Ascending aorta (tissue), 2 donors: ENCODE measurements at regions not wholly inside any gene's neighbourhood (a gene's known extent, or its start where the extent isn't known, plus 50 kb on each side); places are given as distances from the start of the nearest gene placed in this dataset.

Experiments
- DNase-seq, 2 donors: peaks; one replicate each; pipeline ENCODE4 v3.0.0-alpha.2; 2019; ENCODE audit warnings: low spot score in 2 of 2
- H3K27ac ChIP-seq, 2 donors: fragments of 200-600 bp; sonication (generic); one replicate each; pipeline ENCODE4 v1.5.1; 2016 to 2017; ENCODE audit warnings: mild to moderate bottlenecking in 1 of 2
- H3K27me3 ChIP-seq: fragments of 200-600 bp; sonication (generic); one replicate; pipeline ENCODE4 v1.5.1; 2017
- H3K36me3 ChIP-seq, 2 donors: fragments of 200-600 bp; sonication (generic); one replicate each; pipeline ENCODE4 v1.5.1; 2016
- H3K4me1 ChIP-seq, 2 donors: fragments of 200-600 bp; sonication (generic); one replicate each; pipeline ENCODE4 v1.5.1; 2016 to 2017; ENCODE audit warnings: mild to moderate bottlenecking in 1 of 2
- H3K4me3 ChIP-seq, 2 donors: fragments of 200-600 bp; sonication (generic); one replicate each; pipeline ENCODE4 v1.5.1; 2016 to 2017; ENCODE audit warnings: mild to moderate bottlenecking in 1 of 2
- H3K9me3 ChIP-seq, 2 donors: fragments of 200-600 bp; sonication (generic); one replicate each; pipeline ENCODE4 v1.5.1; 2016
- intact Hi-C: fragments of 100-400 bp; cut with DNase I; formaldehyde crosslinking; loops from one replicate; pipeline ENCODE4 v1.15.1; 2023
- TF ChIP-seq, protein P1 (sequence below), 3 experiments: fragments of 200-600 bp in 2 of 3; fragments of 450-650 bp in 1 of 3; sonication (generic) in 2 of 3; IDR thresholded peaks; one replicate each; pipeline ENCODE4 v1.5.1; 2016 to 2019; ENCODE audit warnings: antibody characterized with exemption in 3 of 3, mild to moderate bottlenecking in 1 of 3, moderate library complexity in 1 of 3

DNA sequence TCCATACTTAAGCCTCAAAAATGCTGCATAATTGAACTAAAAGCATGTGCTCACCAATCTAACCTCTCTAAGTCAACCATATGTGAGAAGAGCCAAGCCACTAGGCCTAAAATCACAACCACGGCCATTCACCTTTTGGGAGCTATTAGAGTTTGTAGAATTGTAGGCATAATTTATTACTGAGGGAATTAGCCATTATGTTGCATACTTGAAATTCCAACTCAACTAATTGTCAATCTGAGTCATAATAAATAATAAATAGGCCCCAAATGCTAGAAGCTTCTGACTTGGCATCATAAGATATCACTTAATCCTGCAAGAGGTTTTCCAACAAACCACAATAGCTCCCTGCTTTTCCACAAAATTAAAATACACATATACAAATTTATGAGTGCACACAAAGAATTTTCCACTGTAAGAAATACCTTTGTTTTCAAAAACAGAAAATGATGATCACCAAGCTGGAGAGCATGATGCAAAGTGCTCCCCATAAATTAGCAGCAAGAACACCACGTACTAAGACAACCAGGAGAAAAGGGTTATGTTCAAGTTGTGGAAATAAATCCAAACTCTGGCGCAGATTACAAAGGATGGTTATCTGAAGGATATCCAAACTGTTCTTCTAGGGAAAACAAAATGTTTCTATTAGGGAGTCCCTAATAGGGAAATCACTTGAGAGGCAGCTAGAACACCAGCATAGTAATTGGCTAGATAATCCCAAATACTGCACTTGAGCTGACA lies 250.0 kb upstream of the SLC30A5 start:
- TF ChIP-seq, protein P1, sequence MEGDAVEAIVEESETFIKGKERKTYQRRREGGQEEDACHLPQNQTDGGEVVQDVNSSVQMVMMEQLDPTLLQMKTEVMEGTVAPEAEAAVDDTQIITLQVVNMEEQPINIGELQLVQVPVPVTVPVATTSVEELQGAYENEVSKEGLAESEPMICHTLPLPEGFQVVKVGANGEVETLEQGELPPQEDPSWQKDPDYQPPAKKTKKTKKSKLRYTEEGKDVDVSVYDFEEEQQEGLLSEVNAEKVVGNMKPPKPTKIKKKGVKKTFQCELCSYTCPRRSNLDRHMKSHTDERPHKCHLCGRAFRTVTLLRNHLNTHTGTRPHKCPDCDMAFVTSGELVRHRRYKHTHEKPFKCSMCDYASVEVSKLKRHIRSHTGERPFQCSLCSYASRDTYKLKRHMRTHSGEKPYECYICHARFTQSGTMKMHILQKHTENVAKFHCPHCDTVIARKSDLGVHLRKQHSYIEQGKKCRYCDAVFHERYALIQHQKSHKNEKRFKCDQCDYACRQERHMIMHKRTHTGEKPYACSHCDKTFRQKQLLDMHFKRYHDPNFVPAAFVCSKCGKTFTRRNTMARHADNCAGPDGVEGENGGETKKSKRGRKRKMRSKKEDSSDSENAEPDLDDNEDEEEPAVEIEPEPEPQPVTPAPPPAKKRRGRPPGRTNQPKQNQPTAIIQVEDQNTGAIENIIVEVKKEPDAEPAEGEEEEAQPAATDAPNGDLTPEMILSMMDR (IDR thresholded peaks at IDR 0.05) = no peak
- Histone ChIP-seq H3K4me1 (no peaks in the 10 kb centered on the region), H3K4me3 (no peak overlapping the region), H3K36me3 (no peaks in the 10 kb centered on the region), H3K27me3 (no peaks in the 10 kb centered on the region), H3K9me3 (no peaks in the 10 kb centered on the region), H3K27ac (no peak overlapping the region)
- no peak for DNase-seq
- intact Hi-C loops = no loop called here

DNA sequence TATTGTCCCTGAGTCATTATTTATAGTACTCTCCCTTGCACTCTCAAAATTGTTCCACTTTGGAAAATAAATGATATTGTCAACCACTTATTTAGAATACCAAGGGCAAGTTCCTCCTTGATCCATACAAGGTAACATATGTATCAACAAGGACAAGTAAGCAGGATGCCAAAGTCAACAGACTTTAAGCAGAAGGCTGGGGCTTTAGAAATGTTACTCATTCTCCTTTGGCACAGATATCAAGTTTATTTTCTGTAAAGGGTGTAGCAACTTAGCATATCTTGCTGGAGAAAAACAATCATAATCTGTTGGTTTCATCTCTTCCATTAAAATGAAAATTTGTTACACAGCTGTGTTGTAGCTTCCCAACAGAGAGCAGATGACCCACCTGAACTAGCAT lies 248.7 kb upstream of the SLC30A5 start:
- Histone ChIP-seq H3K36me3 (no peaks in the 10 kb centered on the region), H3K4me1 (no peaks in the 10 kb centered on the region), H3K27ac (no peak overlapping the region), H3K4me3 (no peak overlapping the region), H3K27me3 (no peaks in the 10 kb centered on the region), H3K9me3 (no peaks in the 10 kb centered on the region)
- DNase-seq = no peak
- TF ChIP-seq, protein P1 (IDR thresholded peaks at IDR 0.05) = no peak
- intact Hi-C loops = no loop called here

DNA sequence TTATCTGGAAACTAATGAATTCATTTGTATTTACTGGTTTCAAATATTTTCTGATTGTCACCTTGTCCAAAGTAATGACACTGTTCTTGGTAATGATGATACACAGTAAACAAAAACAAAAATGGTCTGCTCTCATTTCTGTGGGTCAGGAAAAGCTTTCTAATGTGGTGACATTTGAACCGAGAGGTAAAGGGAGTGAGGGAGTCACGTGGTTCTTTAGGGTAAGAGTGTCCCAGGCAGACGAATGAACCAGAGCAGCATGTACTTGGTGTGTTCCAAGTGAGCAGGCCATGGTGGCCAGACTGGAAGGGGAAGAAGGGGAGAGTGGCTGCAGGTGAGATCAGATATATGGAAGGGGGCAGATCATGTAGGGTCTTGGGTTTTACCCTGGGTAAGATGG lies 247.0 kb upstream of the SLC30A5 start:
- Histone ChIP-seq H3K9me3 (no peaks in the 10 kb centered on the region), H3K4me1 (no peaks in the 10 kb centered on the region), H3K27ac (no peak overlapping the region), H3K4me3 (no peak overlapping the region), H3K36me3 (no peaks in the 10 kb centered on the region), H3K27me3 (no peaks in the 10 kb centered on the region)
- TF ChIP-seq, protein P1 (IDR thresholded peaks at IDR 0.05) = no peak
- intact Hi-C loops = no loop called here
- DNase-seq = no peak

DNA sequence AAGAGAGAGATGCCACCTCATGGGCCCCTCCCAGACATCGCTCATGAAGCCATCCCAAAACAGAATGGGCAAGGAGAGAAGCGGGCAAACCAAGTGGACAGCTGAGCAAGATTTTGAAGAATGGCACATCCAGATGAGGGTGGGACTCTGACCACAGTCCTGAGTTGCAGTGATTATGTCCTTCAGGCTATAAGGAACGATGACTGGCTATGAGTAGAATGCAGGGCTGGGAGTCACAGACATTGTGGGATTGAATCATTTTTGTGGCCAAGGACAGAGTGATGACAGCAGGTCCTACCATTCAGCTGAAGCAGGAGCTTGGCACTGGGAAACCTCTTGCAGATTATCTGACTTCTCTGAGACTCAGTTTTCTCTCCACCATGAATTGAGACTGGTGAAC lies 245.7 kb upstream of the SLC30A5 start:
- DNase-seq = no peak
- intact Hi-C loops = no loop called here
- Histone ChIP-seq H3K36me3 (no peaks in the 10 kb centered on the region), H3K9me3 (no peaks in the 10 kb centered on the region), H3K27ac (no peak overlapping the region), H3K4me3 (no peak overlapping the region), H3K27me3 (no peaks in the 10 kb centered on the region), H3K4me1 (no peaks in the 10 kb centered on the region)
- TF ChIP-seq, protein P1 (IDR thresholded peaks at IDR 0.05) = no peak

DNA sequence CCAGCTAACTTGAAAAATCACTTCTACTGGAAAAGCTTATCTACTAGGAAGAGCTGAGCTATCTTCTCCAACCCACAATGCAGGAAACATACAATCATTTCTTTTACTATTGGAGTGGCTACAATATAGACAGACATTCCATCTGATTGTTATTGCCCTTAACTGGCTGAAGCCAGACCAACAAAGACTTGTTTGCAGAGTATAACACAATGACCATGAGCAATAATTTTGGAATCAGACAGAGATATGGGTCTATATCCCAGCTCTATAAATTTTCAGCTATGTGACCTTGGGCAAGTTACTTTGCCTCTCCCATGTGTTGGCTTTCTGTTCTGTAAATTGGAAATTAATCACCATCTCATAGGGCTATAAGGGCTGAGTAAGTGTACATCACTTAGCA lies 244.7 kb upstream of the SLC30A5 start:
- intact Hi-C loops = no loop called here
- Histone ChIP-seq H3K4me1 (no peaks in the 10 kb centered on the region), H3K27ac (no peak overlapping the region), H3K27me3 (no peaks in the 10 kb centered on the region), H3K9me3 (no peaks in the 10 kb centered on the region), H3K4me3 (no peak overlapping the region), H3K36me3 (no peaks in the 10 kb centered on the region)
- no peak for DNase-seq
- TF ChIP-seq, protein P1 (IDR thresholded peaks at IDR 0.05) = no peak

GRCh38 chr5:68849906-68850305 lies 243.9 kb upstream of the SLC30A5 start:
- no peaks in the 10 kb centered on the region for H3K9me3 ChIP-seq
- no peaks in the 10 kb centered on the region for H3K27me3 ChIP-seq

More at GRCh38 chr5:68849906-68850305, 243.9 kb upstream of the SLC30A5 start:
- intact Hi-C loops = no loop called here
- H3K4me1 ChIP-seq = no peaks in the 10 kb centered on the region
- no peak overlapping the region for H3K27ac ChIP-seq
- TF ChIP-seq, protein P1 (IDR thresholded peaks at IDR 0.05) = no peak
- DNase-seq = no peak
- no peaks in the 10 kb centered on the region for H3K36me3 ChIP-seq
- H3K4me3 ChIP-seq = no peak overlapping the region
